ENCODE measurements at regions not wholly inside any gene's neighbourhood (a gene's known extent, or its start where the extent isn't known, plus 50 kb on each side); places are given as distances from the start of the nearest gene placed in this dataset.

GRCh38 chr10:60678978-60679377, 99.3 kb upstream of the CDK1 start:
- no TSS peak for BruUV-seq (replicated peaks)

GRCh38 chr10:60677531-60678129, 100.6 kb upstream of the CDK1 start:
- H3K9me3 ChIP-seq (ENCODE audit: insufficient read depth, low read depth), result no peaks in the 10 kb centered on the region
- BruUV-seq (replicated peaks), result no TSS peak
- no peak overlapping the region for H3K4me2 ChIP-seq
- no peak overlapping the region for H3K27ac ChIP-seq
- H2AFZ ChIP-seq, result no peak overlapping the region
- CTCF ChIA-PET, result no interaction called here
- H3K4me3 ChIP-seq, result no peak overlapping the region
- DNase-seq, result no peak
- intact Hi-C loops (cut with micrococcal nuclease; ENCODE audit: unreplicated experiment), result no loop called here
- POLR2A ChIA-PET (ENCODE audit: unreplicated experiment), result no interaction called here
- no peaks in the 10 kb centered on the region for H3K9me2 ChIP-seq (ENCODE audit: insufficient read depth)
- no peaks in the 10 kb centered on the region for H3K27me3 ChIP-seq (ENCODE audit: insufficient read depth, low read depth)
- H3F3A ChIP-seq (ENCODE audit: insufficient read depth, low read depth), result no peaks in the 10 kb centered on the region
- H4K20me1 ChIP-seq (ENCODE audit: insufficient read depth), result no peaks in the 10 kb centered on the region
- no peaks in the 10 kb centered on the region for H3K79me2 ChIP-seq (ENCODE audit: low read depth)
- H3K4me1 ChIP-seq (replicated peaks; ENCODE audit: insufficient read depth), result no peaks in the 10 kb centered on the region
- H3K36me3 ChIP-seq (ENCODE audit: low read depth), result no peaks in the 10 kb centered on the region
- no peak for TF ChIP-seq CTCF (conservative IDR thresholded peaks at IDR 0.05)
- no peak for TF ChIP-seq EZH2 (IDR thresholded peaks at IDR 0.05; ENCODE audit: low read depth)

More at GRCh38 chr10:60678978-60679377, 99.3 kb upstream of the CDK1 start:
- Histone ChIP-seq H3K79me2 (ENCODE audit: low read depth) (no peaks in the 10 kb centered on the region), H3K4me3 (no peak overlapping the region), H3K27ac (no peak overlapping the region), H3K27me3 (ENCODE audit: insufficient read depth, low read depth) (no peaks in the 10 kb centered on the region), H3F3A (ENCODE audit: insufficient read depth, low read depth) (no peaks in the 10 kb centered on the region), H3K4me2 (no peak overlapping the region), H3K9me2 (ENCODE audit: insufficient read depth) (no peaks in the 10 kb centered on the region), H4K20me1 (ENCODE audit: insufficient read depth) (no peaks in the 10 kb centered on the region), H2AFZ (no peak overlapping the region), H3K9me3 (ENCODE audit: insufficient read depth, low read depth) (no peaks in the 10 kb centered on the region), H3K36me3 (ENCODE audit: low read depth) (no peaks in the 10 kb centered on the region), H3K4me1 (replicated peaks; ENCODE audit: insufficient read depth) (no peaks in the 10 kb centered on the region)
- ChIA-PET CTCF (no interaction called here), POLR2A (ENCODE audit: unreplicated experiment) (interaction anchor here (0.6 kb wide), 1 partner anchor 15 kb away, joined by 3 read pairs; no protein-coding TSS in a partner anchor)
- intact Hi-C loops (cut with micrococcal nuclease; ENCODE audit: unreplicated experiment), result no loop called here
- TF ChIP-seq EZH2 (IDR thresholded peaks at IDR 0.05; ENCODE audit: low read depth) (no peak), CTCF (conservative IDR thresholded peaks at IDR 0.05) (no peak)
- no peak for DNase-seq

GRCh38 chr10:60675236-60675635, 103.0 kb upstream of the CDK1 start:
- CTCF ChIA-PET, result no interaction called here
- intact Hi-C loops (cut with micrococcal nuclease; ENCODE audit: unreplicated experiment), result no loop called here
- Histone ChIP-seq H3K4me2 (no peak overlapping the region), H3K4me3 (no peak overlapping the region), H3K4me1 (replicated peaks; ENCODE audit: insufficient read depth) (no peaks in the 10 kb centered on the region), H3K79me2 (ENCODE audit: low read depth) (no peaks in the 10 kb centered on the region), H2AFZ (no peak overlapping the region), H3K27me3 (ENCODE audit: insufficient read depth, low read depth) (no peaks in the 10 kb centered on the region), H3F3A (ENCODE audit: insufficient read depth, low read depth) (no peaks in the 10 kb centered on the region), H3K9me3 (ENCODE audit: insufficient read depth, low read depth) (no peaks in the 10 kb centered on the region), H3K9me2 (ENCODE audit: insufficient read depth) (no peaks in the 10 kb centered on the region), H3K36me3 (ENCODE audit: low read depth) (no peaks in the 10 kb centered on the region), H3K27ac (no peak overlapping the region), H4K20me1 (ENCODE audit: insufficient read depth) (no peaks in the 10 kb centered on the region)
- no peak for DNase-seq
- BruUV-seq (replicated peaks), result no TSS peak
- POLR2A ChIA-PET (ENCODE audit: unreplicated experiment), result no interaction called here
- TF ChIP-seq CTCF (conservative IDR thresholded peaks at IDR 0.05) (no peak), EZH2 (IDR thresholded peaks at IDR 0.05; ENCODE audit: low read depth) (no peak)

Measured in PC-9 (cell line).